Neural progenitor cell (in vitro differentiated cells): ENCODE measurements at regions not wholly inside any gene's neighbourhood (a gene's known extent, or its start where the extent isn't known, plus 50 kb on each side); places are given as distances from the start of the nearest gene placed in this dataset.

Experiments used
- CTCF ChIP-seq: fragments of 200-600 bp; sonication (generic); IDR thresholded peaks from 2 replicates; pipeline ENCODE4 v1.5.1; 2017; ENCODE audit warnings: antibody characterized with exemption, mild to moderate bottlenecking
- EZH2 ChIP-seq: fragments of 200-600 bp; sonication (generic); IDR thresholded peaks from 2 replicates; pipeline ENCODE4 v1.6.1; 2017; ENCODE audit warnings: antibody characterized with exemption, mild to moderate bottlenecking, moderate library complexity

- TF ChIP-seq EZH2 = no peak
- no peak for TF ChIP-seq CTCF
These were observed 104.3 kb upstream of the DYNLRB2 start for GRCh38 chr16:80436510-80436909.
